GM13976 (cell line): ENCODE measurements at regions not wholly inside any gene's neighbourhood (a gene's known extent, or its start where the extent isn't known, plus 50 kb on each side); places are given as distances from the start of the nearest gene placed in this dataset.

Source experiments
- DNase-seq: peaks from one replicate; pipeline ENCODE4 v3.0.0; 2012; ENCODE audit warnings: low spot score
- in situ Hi-C: fragments of 300-500 bp; cut with MboI; formaldehyde crosslinking; loops from one replicate; pipeline ENCODE4 v1.12.0; 2022; ENCODE audit warnings: low sequenced_read_pairs, mixed read lengths, inconsistent platforms; ENCODE audit not compliant: unreplicated experiment
- TF ChIP-seq, protein P1 (sequence below): IDR thresholded peaks from 2 replicates; pipeline ENCODE4 v1.5.1; 2012; ENCODE audit warnings: borderline replicate concordance, mild to moderate bottlenecking; ENCODE audit not compliant: insufficient read depth; ENCODE audit errors: extremely low read depth, missing control alignments, control extremely low read depth

GRCh38 chr16:31819386-31819785 lies 54.2 kb upstream of the ZNF267 start:
- in situ Hi-C loops, result no loop called here
- TF ChIP-seq, protein P1, sequence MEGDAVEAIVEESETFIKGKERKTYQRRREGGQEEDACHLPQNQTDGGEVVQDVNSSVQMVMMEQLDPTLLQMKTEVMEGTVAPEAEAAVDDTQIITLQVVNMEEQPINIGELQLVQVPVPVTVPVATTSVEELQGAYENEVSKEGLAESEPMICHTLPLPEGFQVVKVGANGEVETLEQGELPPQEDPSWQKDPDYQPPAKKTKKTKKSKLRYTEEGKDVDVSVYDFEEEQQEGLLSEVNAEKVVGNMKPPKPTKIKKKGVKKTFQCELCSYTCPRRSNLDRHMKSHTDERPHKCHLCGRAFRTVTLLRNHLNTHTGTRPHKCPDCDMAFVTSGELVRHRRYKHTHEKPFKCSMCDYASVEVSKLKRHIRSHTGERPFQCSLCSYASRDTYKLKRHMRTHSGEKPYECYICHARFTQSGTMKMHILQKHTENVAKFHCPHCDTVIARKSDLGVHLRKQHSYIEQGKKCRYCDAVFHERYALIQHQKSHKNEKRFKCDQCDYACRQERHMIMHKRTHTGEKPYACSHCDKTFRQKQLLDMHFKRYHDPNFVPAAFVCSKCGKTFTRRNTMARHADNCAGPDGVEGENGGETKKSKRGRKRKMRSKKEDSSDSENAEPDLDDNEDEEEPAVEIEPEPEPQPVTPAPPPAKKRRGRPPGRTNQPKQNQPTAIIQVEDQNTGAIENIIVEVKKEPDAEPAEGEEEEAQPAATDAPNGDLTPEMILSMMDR, result no peak
- no peak for DNase-seq

DNA sequence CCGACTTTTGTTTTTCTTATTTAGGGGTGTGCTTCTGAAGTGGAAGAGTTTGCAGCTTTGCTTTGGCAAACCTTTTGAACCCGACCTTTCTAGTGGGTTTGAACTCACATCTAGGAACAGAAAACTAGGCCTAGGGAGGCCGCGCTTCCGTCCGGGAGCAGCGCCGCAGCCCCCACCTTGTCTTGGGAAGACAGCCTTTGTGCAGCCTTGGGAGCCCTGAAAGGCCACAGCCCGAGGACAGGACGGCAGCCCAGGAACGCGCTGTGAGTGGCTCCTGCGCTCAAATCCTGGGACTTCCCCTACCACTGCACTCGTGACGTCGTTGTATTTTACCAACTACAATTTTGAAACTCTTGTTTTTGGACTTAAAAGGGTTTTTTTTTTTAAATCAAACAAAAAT lies 53.7 kb upstream of the ZNF267 start:
- in situ Hi-C loops, result no loop called here

More for the DNA sequence above, 53.7 kb upstream of the ZNF267 start:
- TF ChIP-seq, protein P1, result no peak
- DNase-seq, result no peak
